Kidney capillary endothelial cell (primary cell): ENCODE measurements at regions not wholly inside any gene's neighbourhood (a gene's known extent, or its start where the extent isn't known, plus 50 kb on each side); places are given as distances from the start of the nearest gene placed in this dataset.

Experiments
- DNase-seq: peaks from one replicate; pipeline ENCODE4 v3.0.0-alpha.2; 2018; ENCODE audit warnings: low spot score

DNA sequence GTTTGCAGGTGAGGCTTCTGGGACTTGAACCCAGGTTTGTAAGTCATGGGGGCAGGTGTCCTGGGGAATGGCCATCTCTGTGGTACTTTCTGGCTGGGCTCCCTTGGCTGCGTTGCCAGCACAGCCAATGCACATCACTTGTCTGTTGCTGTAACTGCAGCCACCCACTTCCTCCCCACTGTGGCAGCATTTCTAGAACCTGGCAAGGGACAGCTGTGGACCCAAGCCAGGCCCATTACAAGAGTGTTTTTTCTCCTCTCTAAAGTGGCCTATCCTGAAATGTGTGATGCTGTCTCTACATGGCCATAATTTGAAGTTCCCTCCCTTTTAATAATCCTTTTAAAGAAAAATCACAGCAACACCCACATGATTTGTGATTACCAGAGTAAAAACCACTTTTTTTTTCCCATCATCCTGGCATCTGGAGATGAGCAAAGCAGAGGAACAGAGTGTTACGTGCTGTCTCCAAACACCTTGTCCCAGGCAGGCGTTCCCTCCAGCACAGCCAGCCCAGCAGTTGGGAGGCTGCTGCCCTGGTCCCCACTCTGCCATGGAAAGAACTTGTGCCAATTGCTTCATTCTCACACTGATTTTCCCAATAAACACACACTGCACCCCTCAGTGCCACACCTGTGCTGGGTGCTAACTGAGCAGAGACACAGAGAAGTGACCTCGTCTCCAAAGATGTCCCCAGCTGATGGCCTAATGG is 360.6 kb upstream of the USP24 start:
- no peak for DNase-seq

DNA sequence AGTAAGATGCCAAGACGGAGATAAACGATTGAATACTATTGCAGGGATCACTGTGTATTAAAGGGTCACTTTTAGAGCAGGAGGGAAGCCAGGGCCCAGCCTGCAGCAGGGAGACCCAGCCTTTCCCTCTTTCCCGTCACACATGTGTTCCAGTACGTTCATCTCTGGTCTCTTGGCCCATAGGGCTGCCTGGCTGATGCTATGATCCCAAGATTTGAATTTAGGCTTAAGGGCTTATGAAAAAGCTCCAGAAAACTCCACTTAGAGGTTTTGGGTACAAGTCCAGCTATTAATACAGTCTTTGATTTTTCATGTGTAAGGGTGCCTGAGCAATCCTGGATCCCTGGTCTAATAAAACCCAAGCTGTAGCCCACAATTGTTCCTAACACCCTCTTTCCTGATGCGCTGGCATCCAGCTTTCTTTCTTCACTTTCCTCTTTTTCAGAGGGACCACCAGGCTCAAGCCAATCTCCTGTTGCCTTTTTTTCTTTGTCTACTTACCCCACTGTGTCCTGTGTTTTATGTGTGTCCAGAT is 359.6 kb upstream of the USP24 start:
- DNase-seq: no peak

DNA sequence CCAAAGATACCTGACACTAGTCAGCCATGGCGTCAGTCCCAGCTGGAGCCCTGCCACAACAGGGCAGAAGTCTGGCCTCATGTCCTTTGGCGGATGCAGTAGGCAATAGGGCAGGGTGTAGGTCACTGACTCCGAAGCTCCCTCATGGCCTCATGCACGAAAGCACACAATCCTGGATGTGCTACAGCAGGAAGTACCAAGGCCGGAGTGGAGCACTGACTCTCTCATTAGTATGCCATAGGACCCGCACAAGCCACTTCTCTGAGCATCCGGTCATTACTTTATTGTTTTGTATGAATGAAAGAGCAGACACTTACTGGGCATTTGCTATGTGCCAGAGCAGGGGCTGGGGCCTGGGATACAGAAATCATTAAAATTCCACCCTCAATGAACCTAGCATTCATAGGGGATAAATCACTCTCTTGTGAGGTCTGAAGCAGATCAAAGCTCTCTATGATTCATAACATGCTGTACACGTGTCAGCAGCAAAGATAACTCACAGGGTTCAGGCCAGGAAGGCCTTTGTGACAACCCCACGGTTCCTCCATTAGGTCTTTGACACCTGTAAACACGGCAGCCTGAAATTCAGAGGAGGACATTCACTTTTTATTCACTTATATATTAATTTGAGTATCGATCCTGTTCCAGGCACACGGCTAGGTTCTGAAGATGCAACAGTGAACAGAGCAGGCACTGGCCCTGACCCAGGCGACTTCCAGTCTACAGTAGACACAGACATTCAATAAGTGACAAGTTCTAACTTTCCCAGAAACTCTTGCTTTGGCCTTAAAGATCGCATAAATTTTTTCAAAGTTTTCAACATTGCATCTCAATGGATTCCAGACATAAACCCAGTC is 357.9 kb upstream of the USP24 start:
- peak; percentile 22 for DNase-seq

DNA sequence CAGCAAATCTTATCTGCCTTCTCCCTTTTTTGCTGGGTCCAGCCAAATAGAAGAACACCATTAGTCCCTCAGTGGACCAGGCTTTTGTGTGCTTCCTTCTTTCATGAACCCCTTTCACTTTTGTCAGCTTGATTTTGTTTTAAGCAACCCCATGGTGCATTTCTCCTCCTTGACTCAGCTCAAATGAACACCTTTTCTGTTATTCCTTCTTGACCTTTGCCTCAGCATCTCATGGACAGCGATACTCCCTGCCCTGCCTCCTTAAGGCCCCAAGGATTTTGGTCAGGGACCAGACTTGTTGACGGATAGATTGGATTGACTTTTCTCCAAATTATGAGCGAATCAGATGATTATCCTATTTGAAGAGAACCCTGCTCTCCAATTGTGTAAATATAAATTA is 356.6 kb upstream of the USP24 start:
- no peak for DNase-seq

DNA sequence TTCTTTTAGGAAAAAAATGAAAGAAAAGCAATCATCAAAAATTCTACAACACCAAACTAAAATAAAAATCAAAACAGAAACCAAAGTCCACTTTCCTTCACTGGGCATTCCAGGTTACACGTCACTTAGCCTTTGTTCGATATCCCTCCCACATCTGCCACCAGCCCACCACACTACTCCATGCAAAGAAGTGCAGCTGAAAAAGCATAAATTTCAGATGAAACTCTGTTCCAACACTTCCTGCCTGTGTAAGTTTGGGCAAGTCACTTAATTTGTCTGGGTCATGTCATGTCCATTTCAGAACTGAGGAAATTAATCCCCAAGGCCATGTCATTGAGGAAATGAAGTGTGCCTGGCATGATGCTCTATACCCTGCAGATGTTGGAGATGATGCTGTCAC is 354.3 kb upstream of the USP24 start:
- DNase-seq: no peak

DNA sequence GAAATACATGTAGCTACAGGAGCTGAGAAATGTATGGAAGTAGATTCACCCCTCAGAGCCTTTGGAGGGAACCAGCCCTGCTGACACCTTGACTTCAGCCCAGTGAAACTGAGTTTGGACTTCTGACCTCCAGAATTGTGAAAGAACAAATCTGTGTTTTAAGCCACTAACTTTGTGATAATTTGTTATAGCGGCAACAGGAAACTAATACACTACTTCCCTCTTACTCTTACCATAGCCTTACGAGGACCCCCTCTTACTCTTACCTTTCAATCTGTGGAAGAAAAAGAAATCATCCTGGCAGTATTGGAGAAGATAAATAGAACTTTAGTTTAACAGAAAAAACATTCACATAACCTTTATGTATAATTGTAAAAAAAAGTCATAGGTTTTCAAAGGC is 353.6 kb upstream of the USP24 start:
- DNase-seq: no peak

DNA sequence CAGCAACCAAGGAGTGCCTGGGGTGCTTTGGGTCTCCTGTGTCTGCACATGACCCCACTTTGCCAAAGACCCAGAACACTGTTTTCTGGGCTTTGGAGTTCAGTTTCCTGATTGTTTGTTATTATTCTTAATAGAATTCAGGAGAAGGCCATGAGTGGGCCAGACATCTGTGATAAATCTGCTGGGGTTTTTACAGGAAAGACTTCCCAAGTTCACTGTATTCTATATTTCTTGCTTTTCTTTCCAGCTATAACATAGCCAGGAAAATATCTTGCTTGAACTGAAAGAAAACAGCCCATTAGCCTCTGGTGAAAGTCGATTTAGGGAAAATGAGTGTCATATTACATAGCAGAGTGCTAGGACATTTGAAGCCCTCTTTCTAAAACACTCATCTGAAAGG is 345.1 kb upstream of the USP24 start:
- DNase-seq: no peak

DNA sequence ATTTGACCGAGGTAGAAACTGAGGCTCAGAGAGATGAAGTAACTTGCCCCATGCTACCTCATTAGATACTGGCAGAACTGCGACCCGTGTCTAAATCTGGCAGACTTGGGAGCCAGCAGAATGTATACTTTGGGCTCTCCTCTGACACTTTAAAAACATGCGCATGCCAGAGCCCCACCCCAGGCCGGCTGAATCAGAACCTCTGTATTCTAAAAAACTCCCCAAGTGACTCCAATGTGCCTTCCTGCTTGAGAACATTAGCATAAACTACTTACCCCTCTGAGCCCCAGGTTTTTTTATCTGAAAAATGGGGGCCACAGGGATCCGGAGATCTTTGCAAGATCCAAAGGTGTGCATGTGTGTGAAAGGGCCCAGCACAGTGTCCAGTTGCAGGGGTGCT is 344.7 kb upstream of the USP24 start:
- no peak for DNase-seq

DNA sequence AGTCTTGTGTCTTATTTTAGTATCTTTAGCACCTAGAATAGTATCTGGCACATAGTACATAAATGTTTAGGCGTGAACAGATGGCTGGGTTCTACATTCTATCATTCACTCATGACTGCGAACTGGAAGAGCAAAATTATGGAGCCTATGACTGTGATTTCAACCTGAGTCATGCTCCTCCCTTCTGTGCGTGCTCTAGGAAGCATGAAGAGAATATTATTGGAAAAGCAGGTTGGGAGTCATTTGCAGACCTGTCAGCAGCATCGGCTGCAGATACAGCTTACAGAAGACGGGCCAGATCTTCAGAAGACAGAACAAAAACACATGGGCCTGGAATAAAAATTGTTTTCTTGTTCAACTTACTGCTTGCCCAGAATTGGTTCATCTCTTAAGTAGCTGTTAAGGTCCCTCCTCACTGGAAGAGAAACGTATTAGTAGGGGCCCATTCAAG is 344.0 kb upstream of the USP24 start:
- DNase-seq: no peak

DNA sequence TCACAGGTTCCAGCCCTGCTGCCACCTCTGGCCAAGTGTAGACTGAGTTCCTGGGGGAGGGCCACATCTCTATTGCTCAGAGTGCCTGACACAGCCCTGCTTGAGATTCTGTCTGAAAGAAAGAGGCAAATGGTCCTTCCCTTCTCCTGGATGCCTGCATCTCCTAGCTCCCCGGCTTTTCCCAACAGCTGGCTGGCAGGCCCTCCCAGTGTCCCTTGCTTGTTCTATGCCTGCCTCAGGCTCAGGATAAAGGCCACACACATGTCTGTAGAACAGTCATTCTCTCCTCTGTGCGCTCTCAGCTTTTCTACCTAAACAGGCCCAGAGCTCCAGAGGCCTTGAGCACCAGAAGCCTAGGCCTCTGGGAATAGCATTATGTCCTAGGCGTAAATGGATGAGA is 343.4 kb upstream of the USP24 start:
- no peak for DNase-seq

DNA sequence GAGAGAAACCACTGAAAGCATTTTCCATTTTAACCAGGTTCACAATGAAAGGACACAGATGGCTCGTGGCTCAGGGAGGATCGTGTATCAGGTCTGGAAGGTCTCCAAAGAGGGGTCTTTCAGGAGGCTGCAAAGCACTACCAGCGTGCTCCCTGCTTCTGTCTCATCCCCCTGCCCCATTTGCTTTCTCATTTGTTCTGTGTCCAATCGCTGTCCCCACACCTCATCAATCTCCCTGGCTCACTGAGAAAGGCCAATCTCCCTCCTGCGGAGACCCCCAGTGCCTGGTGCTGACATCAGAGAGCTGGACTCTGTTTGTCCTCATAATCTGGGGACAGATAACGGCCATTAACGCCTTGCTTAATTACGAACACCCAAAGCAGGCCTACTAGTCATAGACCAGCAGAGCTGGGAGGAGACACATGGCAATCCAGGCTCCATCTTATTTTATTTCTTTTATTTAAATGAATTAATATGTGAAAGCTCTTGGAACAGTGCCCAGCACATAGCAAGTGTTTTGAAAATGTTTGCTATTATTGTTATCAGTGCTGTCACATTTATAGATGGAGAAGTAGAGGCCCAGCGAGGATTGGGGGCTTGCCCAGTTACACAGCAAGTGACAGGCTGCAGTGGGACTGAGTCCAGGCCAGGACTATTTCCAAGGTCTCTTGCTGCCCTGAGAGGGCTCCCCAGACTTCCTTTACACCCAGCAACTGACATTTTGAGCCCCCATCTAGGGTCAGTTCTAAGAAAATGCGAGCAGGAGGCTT is 341.0 kb upstream of the USP24 start:
- no peak for DNase-seq

DNA sequence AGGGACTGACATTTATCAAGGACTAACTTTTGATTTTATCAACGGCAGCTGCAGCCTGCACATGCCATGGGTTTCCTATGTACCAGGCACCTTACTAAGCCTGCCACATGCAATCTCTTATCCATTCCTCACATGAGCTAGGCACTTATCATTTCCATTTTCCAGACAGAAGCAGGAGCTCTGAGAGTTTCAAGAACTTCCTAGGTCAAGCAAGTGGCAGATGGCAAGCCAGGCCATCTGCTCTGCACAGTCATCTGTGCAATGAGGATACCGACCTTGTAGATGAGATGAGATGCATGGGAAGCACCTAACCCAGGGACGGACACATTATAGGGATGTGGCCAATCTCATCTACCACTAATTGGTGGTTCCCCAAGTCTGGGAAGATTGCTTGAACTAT is 339.4 kb upstream of the USP24 start:
- no peak for DNase-seq

DNA sequence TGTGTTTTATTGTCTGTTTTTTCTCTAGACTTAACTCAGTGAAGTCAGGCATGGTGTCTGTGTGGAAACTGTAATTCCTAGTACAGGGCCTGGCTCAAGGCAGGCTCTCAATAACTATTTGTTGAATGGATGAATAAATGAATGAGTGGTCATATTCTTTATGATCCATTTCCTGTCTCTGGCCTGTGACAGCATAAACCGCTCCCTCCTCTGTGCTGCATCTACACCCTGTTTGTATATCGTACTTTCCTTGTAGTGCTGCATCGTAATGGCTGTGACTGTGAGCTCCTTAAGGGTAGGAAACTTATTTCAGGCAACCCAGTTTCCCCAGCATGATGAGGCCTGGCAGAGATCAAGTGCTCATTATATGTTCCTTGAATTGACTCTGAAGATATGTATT is 337.5 kb upstream of the USP24 start:
- no peak for DNase-seq

DNA sequence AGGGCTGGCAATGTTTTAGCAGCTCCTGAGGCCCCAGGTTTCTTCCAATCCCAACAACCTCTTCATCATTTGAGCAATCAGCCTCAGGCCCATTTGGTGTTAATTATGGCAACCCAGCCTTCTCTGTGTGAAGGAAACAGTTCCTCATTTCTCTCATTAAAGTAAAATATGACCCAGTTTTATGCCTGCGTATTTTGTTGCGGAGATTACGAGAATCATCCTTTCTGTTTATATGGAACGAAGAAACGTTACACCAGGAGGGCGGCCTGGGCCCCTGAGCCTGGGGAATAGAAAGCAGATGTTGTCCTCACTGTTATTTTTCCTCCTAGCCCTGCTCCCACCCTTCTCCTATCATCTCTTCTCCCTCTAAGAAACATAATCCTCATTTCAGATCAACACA is 332.2 kb upstream of the USP24 start:
- DNase-seq: no peak

DNA sequence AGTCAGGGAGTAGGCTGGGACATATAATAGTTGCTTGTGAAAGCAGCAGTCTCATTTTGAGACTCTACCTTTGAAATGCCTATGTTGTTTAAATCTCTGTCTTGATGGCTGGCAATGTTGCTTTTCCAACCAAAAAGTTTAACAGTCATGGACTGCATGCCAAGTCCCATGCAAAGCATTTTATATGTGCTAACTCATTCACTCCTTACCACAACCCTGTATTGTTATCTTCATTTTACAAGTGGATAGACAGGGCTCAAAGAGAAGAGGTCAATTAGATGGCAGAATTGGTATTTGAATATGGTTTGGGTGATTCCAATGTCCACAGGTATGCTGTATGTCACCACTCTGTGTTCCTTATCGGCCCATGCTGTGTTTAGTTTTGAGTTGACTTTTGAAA is 331.4 kb upstream of the USP24 start:
- no peak for DNase-seq

DNA sequence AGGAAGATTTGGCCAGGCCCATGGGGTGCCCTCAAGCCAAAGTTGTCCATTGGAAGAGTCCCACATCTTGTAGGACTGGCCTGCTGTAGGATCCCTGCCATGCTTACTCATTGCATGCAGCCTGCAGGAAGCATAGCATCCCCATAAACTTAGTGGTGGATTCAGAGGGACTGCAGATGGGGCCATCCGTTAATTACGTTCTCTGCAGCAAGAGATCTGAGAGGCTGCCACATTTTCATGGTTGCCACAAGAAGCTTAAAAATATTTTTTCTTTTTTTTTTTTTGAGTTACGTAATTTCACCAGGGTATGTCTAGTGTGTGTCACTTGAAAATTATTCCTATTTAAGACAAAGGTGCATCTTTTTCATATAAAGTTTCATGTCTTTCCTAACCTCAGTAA is 329.7 kb upstream of the USP24 start:
- no peak for DNase-seq

DNA sequence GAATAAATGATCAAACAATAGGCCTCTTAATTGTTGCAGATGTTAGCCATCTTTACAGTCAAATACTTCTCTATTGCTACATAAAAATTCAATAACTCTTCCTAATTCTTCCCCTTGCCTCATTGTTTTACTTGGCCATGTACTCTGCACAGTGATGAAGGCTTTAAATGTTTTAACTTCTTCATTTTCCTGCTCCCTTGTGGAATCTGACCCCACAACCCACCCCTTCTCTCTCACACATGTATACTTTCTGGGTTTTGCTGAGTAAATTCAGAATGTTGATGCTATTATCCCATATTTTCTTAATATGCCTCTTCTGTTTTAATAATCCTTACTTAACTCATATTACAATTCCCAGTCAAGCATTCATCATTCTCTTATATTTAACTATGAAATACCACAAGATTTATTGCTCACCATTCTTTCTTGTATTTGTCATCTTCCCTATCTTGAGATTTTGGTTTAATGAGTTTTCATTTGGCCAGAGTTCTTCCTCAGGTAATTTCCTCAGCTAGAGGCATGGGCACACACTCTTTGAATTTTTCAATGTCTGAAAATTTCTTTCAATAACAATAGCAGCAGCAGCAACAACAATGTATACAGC is 327.8 kb upstream of the USP24 start:
- no peak for DNase-seq

DNA sequence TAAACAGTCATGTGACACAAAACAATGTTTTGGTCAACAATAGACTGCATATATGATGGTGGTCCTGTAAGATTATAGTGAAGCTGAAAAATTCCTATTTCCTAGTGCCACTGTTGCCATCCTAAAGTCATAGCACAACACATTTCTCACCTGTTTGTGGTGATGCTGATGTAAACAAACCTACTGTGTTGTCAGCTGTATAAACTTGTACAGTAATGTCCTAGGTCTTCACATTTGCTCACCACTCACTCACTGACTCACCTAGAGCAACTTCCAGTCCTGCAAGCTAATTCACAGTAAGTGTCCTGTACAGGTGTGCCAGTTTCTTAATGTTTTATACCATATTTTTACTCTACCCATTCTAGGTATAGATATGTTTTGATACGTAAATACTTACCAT is 326.1 kb upstream of the USP24 start:
- no peak for DNase-seq

DNA sequence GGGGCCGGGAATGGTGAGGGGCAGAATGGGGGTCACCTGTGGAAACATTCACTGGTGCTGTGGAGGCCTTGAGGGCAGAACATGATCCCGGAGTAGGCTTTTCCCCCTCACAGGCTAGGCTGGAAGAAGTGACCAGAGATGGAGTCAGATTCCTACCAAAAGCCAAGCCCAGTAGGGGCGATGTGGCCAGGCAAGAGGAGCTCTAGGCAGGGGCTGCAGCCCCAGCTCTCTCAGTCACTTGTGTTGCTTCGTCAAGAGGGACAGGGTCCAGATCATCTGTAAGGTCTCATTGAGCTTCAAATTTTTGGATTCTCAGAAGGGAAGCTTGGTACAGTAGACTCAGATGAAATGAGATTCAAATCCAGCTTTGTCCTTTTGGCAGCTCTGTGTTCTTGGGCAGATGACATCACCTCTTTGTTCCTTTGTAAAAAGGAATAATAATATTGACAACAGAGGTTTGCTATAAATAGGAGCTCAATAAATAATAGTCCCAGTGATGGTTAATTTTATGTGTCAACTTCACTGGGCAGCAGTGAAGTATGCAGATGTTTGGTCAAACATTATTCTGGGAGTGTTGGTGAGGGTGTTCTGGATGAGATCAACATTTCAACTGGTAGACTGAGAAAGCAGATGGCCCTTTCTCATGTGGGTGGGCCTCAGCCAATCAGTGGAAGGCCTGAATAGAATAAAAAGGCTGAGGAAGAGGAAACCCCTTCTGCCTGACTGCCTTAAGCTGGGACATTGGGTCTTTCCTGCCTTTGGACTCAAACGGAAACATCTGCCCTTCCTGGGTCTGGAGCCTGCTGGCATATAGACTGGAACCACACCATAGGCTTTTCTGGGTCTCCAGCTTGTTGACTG is 324.7 kb upstream of the USP24 start:
- peak; percentile 44 for DNase-seq

DNA sequence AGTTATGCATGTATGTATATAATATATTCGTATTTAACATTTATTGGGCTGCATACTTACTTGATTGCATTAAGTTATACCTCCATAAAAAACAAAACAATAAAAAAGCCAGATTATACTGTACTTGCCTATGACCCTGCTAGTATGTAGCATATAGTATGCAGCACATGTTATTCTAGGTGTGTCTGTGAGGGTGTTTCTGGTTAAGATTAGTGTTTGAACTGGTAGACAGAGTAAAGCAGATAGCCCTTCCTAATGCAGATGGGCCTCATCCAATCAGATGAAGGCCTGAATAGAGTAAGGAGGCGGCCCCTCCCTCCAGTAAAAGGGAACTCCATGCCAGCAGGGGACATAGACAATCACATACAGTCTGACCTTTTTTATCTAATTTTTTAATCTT is 323.3 kb upstream of the USP24 start:
- DNase-seq: no peak

DNA sequence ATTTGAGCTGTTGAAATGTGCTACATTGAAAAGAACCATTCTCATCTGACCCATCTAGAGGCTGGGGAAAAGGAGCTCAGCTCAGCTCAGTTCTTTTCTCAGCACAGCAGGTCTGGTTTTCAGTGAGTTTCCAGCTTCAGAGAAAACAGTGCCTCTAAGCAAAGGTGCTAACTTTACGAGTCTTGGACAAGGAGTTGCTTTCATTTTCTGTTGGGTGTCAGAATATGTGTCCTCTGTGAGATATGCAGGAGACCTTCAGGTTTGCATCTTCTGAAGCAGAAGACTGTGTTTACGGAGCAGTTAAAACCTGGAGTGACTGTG is 321.3 kb upstream of the USP24 start:
- DNase-seq: no peak
